Hepatocyte (in vitro differentiated cells): ENCODE measurements at regions not wholly inside any gene's neighbourhood (a gene's known extent, or its start where the extent isn't known, plus 50 kb on each side); places are given as distances from the start of the nearest gene placed in this dataset.

Source experiments
- EZH2 ChIP-seq: fragments of 200-600 bp; sonication (generic); IDR thresholded peaks from 2 replicates; pipeline ENCODE4 v1.6.1; 2016; ENCODE audit warnings: antibody characterized with exemption, mild to moderate bottlenecking, borderline replicate concordance
- EZH2phosphoT487 ChIP-seq: fragments of 200-600 bp; sonication (generic); IDR thresholded peaks from one replicate; pipeline ENCODE4 v1.6.1; 2018; ENCODE audit warnings: antibody characterized with exemption, mild to moderate bottlenecking, low read depth, moderate library complexity; ENCODE audit not compliant: unreplicated experiment, severe bottlenecking
- TF ChIP-seq, protein P1 (sequence below): fragments of 200-600 bp; sonication (generic); IDR thresholded peaks from 2 replicates; pipeline ENCODE4 v1.5.1; 2016; ENCODE audit warnings: antibody characterized with exemption, mild to moderate bottlenecking; ENCODE audit not compliant: poor library complexity

DNA sequence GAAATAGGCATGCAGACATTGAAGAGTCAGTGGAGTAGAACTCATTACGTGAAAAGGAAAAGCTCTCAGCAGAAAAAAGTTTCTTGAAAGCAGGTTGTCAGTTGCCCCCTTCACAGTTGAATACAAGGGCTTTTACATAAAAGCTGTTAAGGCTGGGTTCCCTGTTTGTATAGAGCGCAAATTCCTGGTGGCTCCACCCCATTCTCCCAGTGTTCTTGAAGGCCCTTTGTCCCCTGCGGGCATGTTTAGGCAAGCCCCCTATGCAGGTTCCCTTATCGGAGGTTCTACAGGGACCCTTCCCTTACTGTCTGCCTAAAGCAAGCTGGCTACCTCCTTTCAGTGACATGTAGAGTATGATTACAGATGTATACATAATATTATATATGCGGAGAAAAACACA, 497.2 kb upstream of the SYT4 start:
- TF ChIP-seq, protein P1, sequence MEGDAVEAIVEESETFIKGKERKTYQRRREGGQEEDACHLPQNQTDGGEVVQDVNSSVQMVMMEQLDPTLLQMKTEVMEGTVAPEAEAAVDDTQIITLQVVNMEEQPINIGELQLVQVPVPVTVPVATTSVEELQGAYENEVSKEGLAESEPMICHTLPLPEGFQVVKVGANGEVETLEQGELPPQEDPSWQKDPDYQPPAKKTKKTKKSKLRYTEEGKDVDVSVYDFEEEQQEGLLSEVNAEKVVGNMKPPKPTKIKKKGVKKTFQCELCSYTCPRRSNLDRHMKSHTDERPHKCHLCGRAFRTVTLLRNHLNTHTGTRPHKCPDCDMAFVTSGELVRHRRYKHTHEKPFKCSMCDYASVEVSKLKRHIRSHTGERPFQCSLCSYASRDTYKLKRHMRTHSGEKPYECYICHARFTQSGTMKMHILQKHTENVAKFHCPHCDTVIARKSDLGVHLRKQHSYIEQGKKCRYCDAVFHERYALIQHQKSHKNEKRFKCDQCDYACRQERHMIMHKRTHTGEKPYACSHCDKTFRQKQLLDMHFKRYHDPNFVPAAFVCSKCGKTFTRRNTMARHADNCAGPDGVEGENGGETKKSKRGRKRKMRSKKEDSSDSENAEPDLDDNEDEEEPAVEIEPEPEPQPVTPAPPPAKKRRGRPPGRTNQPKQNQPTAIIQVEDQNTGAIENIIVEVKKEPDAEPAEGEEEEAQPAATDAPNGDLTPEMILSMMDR: no peak
- TF ChIP-seq EZH2phosphoT487 (no peak), EZH2 (no peak)
